SK-N-MC (cell line): ENCODE measurements at regions not wholly inside any gene's neighbourhood (a gene's known extent, or its start where the extent isn't known, plus 50 kb on each side); places are given as distances from the start of the nearest gene placed in this dataset.

ENCODE experiments used
- EZH2 ChIP-seq: fragments of 200-600 bp; sonication (generic); IDR thresholded peaks from one replicate; pipeline ENCODE4 v1.6.1; 2017; ENCODE audit warnings: antibody characterized with exemption
- FOXP2 ChIP-seq: optimal IDR thresholded peaks from 2 replicates; pipeline ENCODE3; 2011; ENCODE audit warnings: mild to moderate bottlenecking, moderate library complexity; ENCODE audit not compliant: insufficient read depth; ENCODE audit errors: extremely low read length, control extremely low read depth
- POLR2AphosphoS5 ChIP-seq: IDR thresholded peaks from 2 replicates; pipeline ENCODE4 v1.6.1; 2012; ENCODE audit warnings: mild to moderate bottlenecking, low read depth, low read length, borderline replicate concordance

- TF ChIP-seq EZH2 = no peak
- TF ChIP-seq POLR2AphosphoS5 = no peak
- TF ChIP-seq FOXP2 = no peak
Measured at GRCh38 chr6:99031957-99032356, 84.2 kb upstream of the FBXL4 start.
